Suprapubic skin (tissue), 4 donors: ENCODE measurements at regions not wholly inside any gene's neighbourhood (a gene's known extent, or its start where the extent isn't known, plus 50 kb on each side); places are given as distances from the start of the nearest gene placed in this dataset.

Experiments
- DNase-seq, 2 donors: peaks; one replicate each; pipeline ENCODE4 v3.0.0-alpha.2; 2019; ENCODE audit warnings: low spot score in 2 of 2
- H3K27ac ChIP-seq: fragments of 200-600 bp; sonication (generic); one replicate; pipeline ENCODE4 v1.5.1; 2019
- H3K27me3 ChIP-seq: fragments of 200-600 bp; sonication (generic); one replicate; pipeline ENCODE4 v1.5.1; 2019
- H3K36me3 ChIP-seq: fragments of 200-600 bp; sonication (generic); one replicate; pipeline ENCODE4 v1.5.1; 2019
- H3K4me1 ChIP-seq: fragments of 200-600 bp; sonication (generic); one replicate; pipeline ENCODE4 v1.5.1; 2019
- H3K4me3 ChIP-seq: fragments of 200-600 bp; sonication (generic); one replicate; pipeline ENCODE4 v1.5.1; 2019; ENCODE audit warnings: mild to moderate bottlenecking
- H3K9me3 ChIP-seq: fragments of 200-600 bp; sonication (generic); one replicate; pipeline ENCODE4 v1.5.1; 2019
- EP300 ChIP-seq: sonication (generic); formaldehyde crosslinking; IDR thresholded peaks from one replicate; pipeline ENCODE4 v1.6.1; 2017; ENCODE audit warnings: antibody characterized with exemption
- POLR2A ChIP-seq, 2 donors: fragments of 450-650 bp; IDR thresholded peaks; one replicate each; pipeline ENCODE4 v1.6.1; 2017; ENCODE audit warnings: antibody characterized with exemption in 2 of 2, mild to moderate bottlenecking in 2 of 2, moderate library complexity in 2 of 2
- POLR2AphosphoS5 ChIP-seq, 3 donors: sonication (generic); formaldehyde crosslinking; IDR thresholded peaks; one replicate each; pipeline ENCODE4 v1.6.1; 2017; ENCODE audit warnings: antibody characterized with exemption in 3 of 3
- WGBS: methylation state at CpG from one replicate; pipeline ENCODE4 v1.1.5; 2018; 5-methylcytosine and 5-hydroxymethylcytosine counted together
- TF ChIP-seq, protein P1 (sequence below), 2 donors: fragments of 200-600 bp in 1 of 2; fragments of 450-650 bp in 1 of 2; sonication (generic) in 1 of 2; IDR thresholded peaks; one replicate each; pipeline ENCODE4 v1.5.1; 2016 to 2019; ENCODE audit warnings: antibody characterized with exemption in 2 of 2, mild to moderate bottlenecking in 1 of 2, moderate library complexity in 1 of 2

- Histone ChIP-seq H3K9me3 (no peaks in the 10 kb centered on the region), H3K4me3 (no peak overlapping the region), H3K27me3 (no peaks in the 10 kb centered on the region), H3K4me1 (no peaks in the 10 kb centered on the region), H3K27ac (no peak overlapping the region), H3K36me3 (no peaks in the 10 kb centered on the region)
- 72% methylated on average over 4 of the region's 4 CpGs for WGBS
- TF ChIP-seq, protein P1, sequence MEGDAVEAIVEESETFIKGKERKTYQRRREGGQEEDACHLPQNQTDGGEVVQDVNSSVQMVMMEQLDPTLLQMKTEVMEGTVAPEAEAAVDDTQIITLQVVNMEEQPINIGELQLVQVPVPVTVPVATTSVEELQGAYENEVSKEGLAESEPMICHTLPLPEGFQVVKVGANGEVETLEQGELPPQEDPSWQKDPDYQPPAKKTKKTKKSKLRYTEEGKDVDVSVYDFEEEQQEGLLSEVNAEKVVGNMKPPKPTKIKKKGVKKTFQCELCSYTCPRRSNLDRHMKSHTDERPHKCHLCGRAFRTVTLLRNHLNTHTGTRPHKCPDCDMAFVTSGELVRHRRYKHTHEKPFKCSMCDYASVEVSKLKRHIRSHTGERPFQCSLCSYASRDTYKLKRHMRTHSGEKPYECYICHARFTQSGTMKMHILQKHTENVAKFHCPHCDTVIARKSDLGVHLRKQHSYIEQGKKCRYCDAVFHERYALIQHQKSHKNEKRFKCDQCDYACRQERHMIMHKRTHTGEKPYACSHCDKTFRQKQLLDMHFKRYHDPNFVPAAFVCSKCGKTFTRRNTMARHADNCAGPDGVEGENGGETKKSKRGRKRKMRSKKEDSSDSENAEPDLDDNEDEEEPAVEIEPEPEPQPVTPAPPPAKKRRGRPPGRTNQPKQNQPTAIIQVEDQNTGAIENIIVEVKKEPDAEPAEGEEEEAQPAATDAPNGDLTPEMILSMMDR (IDR thresholded peaks at IDR 0.05), result no peak
- TF ChIP-seq EP300 (no peak), POLR2AphosphoS5 (IDR thresholded peaks at IDR 0.05) (no peak)
- DNase-seq, result no peak
These were observed 252.4 kb upstream of the ARHGAP24 start for GRCh38 chr4:85222561-85222960.

DNA sequence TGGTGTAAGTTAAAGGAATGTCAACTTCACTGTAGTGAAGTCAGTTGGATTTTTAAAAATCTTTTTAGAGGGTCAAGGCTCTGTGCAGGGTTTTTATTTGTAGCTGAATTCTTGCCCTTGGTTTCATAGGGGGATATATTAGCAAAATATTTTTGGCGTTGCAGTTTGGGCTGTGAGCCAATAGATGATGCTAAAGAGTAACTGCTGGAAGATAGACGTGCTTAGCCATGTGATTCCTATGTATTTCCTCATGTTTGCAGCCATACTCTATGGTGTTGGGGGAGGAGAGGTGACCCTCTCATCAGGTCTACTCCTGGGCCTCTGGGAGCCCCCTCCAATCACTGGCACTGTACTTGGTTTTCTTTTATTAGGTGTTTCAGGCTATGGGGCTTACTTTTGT, 246.7 kb upstream of the ARHGAP24 start:
- Histone ChIP-seq H3K27ac (no peak overlapping the region), H3K36me3 (no peaks in the 10 kb centered on the region), H3K4me1 (no peaks in the 10 kb centered on the region), H3K9me3 (no peaks in the 10 kb centered on the region), H3K27me3 (no peaks in the 10 kb centered on the region), H3K4me3 (no peak overlapping the region)
- no peak for DNase-seq
- TF ChIP-seq POLR2A (IDR thresholded peaks at IDR 0.05), result no peak
- TF ChIP-seq POLR2AphosphoS5 (IDR thresholded peaks at IDR 0.05), result no peak
- TF ChIP-seq EP300, result no peak
- 72% methylated on average over 2 of the region's 2 CpGs for WGBS

- no peaks in the 10 kb centered on the region for H3K36me3 ChIP-seq
- H3K27me3 ChIP-seq, result no peaks in the 10 kb centered on the region
- no peaks in the 10 kb centered on the region for H3K9me3 ChIP-seq
- WGBS, result 80% methylated on average over 3 of the region's 3 CpGs
- no peak for DNase-seq
- H3K27ac ChIP-seq, result no peak overlapping the region
- H3K4me1 ChIP-seq, result no peaks in the 10 kb centered on the region
- TF ChIP-seq, protein P1 (IDR thresholded peaks at IDR 0.05), result no peak
- TF ChIP-seq POLR2A (IDR thresholded peaks at IDR 0.05), result no peak
- no peak for TF ChIP-seq EP300
- TF ChIP-seq POLR2AphosphoS5 (IDR thresholded peaks at IDR 0.05), result no peak
- H3K4me3 ChIP-seq, result no peak overlapping the region
These were observed 241.4 kb upstream of the ARHGAP24 start for GRCh38 chr4:85233516-85233915.

- no peak for DNase-seq
- TF ChIP-seq POLR2AphosphoS5 (IDR thresholded peaks at IDR 0.05) (no peak), EP300 (no peak), POLR2A (IDR thresholded peaks at IDR 0.05) (no peak)
- TF ChIP-seq, protein P1 (IDR thresholded peaks at IDR 0.05), result no peak
These were observed 231.1 kb upstream of the ARHGAP24 start for GRCh38 chr4:85243857-85244256.

GRCh38 chr4:85244638-85245037, 230.3 kb upstream of the ARHGAP24 start:
- Histone ChIP-seq H3K4me1 (no peaks in the 10 kb centered on the region), H3K27ac (no peak overlapping the region), H3K9me3 (no peaks in the 10 kb centered on the region), H3K4me3 (no peak overlapping the region), H3K36me3 (no peaks in the 10 kb centered on the region), H3K27me3 (no peaks in the 10 kb centered on the region)
- WGBS, result 100% methylated on average over 1 of the region's 1 CpG
- DNase-seq, result no peak
- TF ChIP-seq EP300 (no peak), POLR2AphosphoS5 (IDR thresholded peaks at IDR 0.05) (no peak), POLR2A (IDR thresholded peaks at IDR 0.05) (no peak)

More at GRCh38 chr4:85243857-85244256, 231.1 kb upstream of the ARHGAP24 start:
- no peaks in the 10 kb centered on the region for H3K9me3 ChIP-seq
- no peaks in the 10 kb centered on the region for H3K27me3 ChIP-seq
- no peak overlapping the region for H3K27ac ChIP-seq
- no peak overlapping the region for H3K4me3 ChIP-seq
- H3K36me3 ChIP-seq, result no peaks in the 10 kb centered on the region
- WGBS, result 93% methylated on average over 1 of the region's 1 CpG
- H3K4me1 ChIP-seq, result no peaks in the 10 kb centered on the region

DNA sequence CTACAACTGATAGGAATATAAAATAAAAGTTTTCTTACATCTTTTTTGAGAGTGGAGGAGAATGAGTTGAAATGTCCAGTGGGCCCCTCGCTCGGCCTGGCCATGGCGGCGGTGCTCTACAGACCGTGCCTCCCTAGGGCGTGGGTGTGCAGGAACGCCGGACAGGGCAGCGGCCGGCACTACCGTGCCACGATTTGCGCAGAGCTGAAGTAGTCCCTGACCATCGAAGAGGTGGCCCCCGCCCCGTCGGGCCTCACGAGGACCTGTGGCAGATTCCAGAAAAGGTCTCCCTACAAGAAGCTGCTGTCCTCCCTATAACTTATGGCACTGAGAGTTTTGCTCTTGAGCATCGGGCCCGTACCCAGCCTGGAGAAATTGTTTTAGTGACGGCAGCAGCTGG, 228.9 kb upstream of the ARHGAP24 start:
- TF ChIP-seq EP300, result no peak
- no peak for TF ChIP-seq POLR2A (IDR thresholded peaks at IDR 0.05)
- WGBS, result 95% methylated on average over 13 of the region's 21 CpGs
- DNase-seq, result no peak

GRCh38 chr4:85250852-85251251, 224.1 kb upstream of the ARHGAP24 start:
- TF ChIP-seq EP300, result no peak
- TF ChIP-seq, protein P1 (IDR thresholded peaks at IDR 0.05), result no peak
- H3K27me3 ChIP-seq, result no peaks in the 10 kb centered on the region
- no peak for DNase-seq
- WGBS, result 82% methylated on average over 4 of the region's 4 CpGs
- H3K9me3 ChIP-seq, result peaks cover 9% of the 10 kb centered on the region
- H3K27ac ChIP-seq, result no peak overlapping the region
- no peaks in the 10 kb centered on the region for H3K36me3 ChIP-seq
- no peaks in the 10 kb centered on the region for H3K4me1 ChIP-seq
- H3K4me3 ChIP-seq, result no peak overlapping the region

More for the DNA sequence above, 228.9 kb upstream of the ARHGAP24 start:
- Histone ChIP-seq H3K9me3 (no peaks in the 10 kb centered on the region), H3K36me3 (no peaks in the 10 kb centered on the region), H3K4me3 (no peak overlapping the region), H3K27me3 (no peaks in the 10 kb centered on the region), H3K4me1 (no peaks in the 10 kb centered on the region), H3K27ac (no peak overlapping the region)
